HG02759 (cell line): ENCODE measurements at regions not wholly inside any gene's neighbourhood (a gene's known extent, or its start where the extent isn't known, plus 50 kb on each side); places are given as distances from the start of the nearest gene placed in this dataset.

ENCODE experiments used
- ATAC-seq: cut with Tn5 transposase; IDR thresholded peaks from one replicate; pipeline ENCODE4 v1.9.1; 2021; ENCODE audit warnings: mild to moderate bottlenecking, moderate library complexity; ENCODE audit not compliant: unreplicated experiment

DNA sequence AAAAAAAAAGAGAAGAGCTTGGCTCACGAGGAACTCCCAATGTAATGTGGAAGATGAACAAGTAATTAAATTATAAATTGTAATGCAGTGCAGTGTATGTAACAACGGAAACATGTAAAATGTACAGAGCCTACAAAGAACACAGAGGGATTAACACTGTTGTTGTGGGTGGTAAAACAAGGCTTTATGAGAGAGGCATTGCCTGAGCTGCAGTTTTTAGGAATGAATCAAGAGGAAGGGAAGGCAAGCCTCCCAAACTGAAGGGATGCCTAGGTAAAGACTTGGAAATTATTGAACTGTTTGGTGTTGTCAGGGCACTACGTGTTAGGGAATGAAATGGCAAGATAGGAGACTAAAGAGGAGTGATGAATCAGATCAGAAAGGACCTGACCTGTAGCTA, 213.7 kb downstream of the HTR7 start:
- ATAC-seq = no peak

DNA sequence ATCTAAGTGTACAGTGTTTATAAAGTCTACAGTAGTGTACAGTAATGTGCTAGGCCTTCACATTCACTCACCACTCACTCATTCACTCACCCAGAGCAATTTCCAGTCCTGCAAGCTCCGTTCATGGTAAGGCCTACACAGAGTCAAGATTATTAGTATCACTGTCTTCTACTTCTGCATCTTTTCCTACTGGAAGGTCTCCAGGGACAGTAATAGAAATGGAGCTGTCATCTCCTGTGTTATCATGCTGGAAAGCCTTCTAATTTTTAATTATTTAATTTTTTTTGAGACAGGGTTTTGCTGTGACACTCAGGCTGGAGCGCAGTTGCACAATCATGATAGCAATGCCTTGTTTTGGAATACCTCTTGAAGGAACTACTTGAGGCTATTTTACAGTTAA, 207.0 kb downstream of the HTR7 start:
- ATAC-seq = no peak

GRCh38 chr10:90652519-90652918, 205.3 kb downstream of the HTR7 start:
- ATAC-seq = no peak

- no peak for ATAC-seq
Observed at GRCh38 chr10:90658791-90659190, 199.0 kb downstream of the HTR7 start.

DNA sequence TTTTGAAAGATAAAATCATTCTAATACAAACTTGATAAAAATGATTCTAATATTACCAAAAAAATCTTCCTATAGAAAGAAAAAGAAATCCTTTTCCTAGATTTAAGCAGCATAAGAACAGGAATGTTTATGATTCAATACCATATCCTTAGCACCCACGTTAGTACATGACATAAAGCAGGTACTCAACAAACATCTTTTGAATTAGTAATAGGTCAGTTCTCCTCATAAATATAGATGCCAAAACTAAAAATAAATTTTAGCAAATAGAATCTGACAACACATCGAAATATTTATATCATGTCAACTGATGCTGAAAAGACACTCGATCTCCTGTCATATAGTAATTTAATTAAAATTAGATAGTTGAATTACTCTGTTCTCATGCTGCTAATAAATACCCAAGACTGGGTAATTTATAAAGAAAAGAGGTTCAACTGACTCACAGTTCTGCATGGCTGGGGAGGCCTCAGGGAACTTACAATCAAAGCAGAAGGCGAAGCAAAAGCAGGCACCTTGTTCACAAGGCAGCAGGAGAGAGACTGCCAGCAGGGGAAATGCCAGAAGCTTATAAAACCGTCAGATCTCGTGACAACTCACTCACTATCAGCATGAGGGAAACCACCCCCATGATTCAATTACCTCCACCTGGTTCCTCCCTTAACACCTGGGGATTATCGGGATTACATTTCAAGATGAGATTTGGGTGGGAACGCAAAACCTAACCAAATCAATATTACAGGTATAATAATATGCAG, 191.8 kb downstream of the HTR7 start:
- ATAC-seq = no peak

DNA sequence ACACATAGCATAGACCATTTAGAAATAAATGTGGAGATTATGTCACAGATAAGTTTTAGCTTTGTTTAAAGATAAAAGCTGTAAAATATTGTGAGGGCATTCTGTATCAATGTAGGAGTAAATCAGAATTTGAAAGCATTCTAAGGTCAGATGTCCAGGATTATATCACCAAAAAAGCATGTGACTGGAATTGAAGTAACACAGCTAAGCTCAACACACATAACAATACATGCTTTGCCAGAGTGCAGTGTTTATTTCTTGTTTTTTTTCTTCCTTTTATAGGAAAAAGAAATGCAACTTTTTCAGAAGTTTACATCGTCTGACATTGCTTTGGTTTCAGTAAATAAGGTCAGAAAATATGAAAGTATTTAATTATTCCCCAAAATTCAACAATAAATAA, 183.4 kb downstream of the HTR7 start:
- ATAC-seq = no peak

- no peak for ATAC-seq
Observed at GRCh38 chr10:90674928-90675327, 182.9 kb downstream of the HTR7 start.

GRCh38 chr10:90675621-90676020, 182.2 kb downstream of the HTR7 start:
- ATAC-seq = no peak
